ENCODE measurements at regions not wholly inside any gene's neighbourhood (a gene's known extent, or its start where the extent isn't known, plus 50 kb on each side); places are given as distances from the start of the nearest gene placed in this dataset.
A peak's percentile ranks its signal among the peaks of the same experiment; 100 is the strongest.

DNA sequence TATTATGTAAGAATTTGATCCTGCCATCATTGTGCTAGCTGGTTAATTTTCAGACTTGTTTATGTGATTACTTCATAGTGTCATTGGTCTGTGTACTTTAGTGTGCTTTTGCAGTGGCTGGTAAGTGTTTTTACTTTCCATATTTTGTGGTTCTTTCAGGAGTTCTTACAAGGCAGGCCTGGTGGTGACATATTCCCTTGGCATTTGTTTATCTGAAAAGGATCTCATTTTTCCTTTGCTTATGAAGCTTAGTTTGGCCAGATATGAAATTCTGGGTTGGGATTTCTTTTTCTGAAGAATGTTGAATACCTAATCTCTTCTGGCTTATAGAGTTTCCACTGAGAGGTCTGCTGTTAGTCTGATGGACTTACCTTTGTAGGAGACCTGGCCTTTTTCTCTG is 72.8 kb upstream of the MC4R start:
- no peak for DNase-seq (ENCODE audit: low spot score)

DNA sequence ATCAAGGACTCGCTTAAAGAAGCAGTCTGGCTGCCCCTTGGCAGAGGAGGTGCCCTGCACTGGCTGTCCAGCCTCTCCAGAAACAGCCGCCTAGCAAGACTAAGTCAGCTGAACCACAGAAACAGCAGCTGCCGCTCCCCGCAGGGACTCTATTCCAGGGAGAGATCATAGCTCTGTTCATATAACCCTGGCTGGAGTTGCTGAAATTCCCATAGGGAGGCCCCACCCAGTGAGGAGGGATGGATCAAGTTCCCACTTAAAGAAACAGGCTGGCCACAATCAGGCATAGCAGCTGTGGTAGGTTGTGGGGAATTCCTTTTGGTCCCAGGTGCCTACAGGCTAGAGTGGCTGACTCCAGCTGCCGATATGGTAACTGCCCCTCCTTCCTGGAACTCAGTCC is 74.2 kb upstream of the MC4R start:
- no peak for DNase-seq (ENCODE audit: low spot score)

- no peak for DNase-seq (ENCODE audit: low spot score)
Observed at GRCh38 chr18:60448487-60449267, 76.1 kb upstream of the MC4R start.

- DNase-seq (ENCODE audit: low spot score), result no peak
Observed at GRCh38 chr18:60452421-60452820, 79.8 kb upstream of the MC4R start.

DNA sequence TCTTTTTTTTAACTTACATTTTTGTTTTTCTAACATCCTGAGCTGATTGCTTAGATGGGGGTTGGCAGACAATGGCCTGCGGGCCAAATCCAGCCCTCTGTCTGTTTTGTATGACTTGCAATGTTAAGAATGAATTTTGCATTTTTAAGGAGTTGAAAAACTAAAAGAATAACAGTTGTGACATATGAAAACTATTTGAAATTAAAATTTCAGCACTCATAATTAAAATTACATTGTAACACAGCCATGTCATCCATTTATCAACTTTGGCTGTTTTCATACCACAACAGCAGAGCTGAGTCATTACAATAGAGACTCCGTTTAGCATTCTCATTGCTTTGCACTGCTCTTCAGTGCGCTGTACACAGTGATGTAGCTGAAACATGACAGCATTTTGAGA is 94.1 kb upstream of the MC4R start:
- no peak for DNase-seq (ENCODE audit: low spot score)

- no peak for DNase-seq (ENCODE audit: low spot score)
Observed at GRCh38 chr18:60469387-60470100, 97.0 kb upstream of the MC4R start.

GRCh38 chr18:60471652-60472051 is 99.1 kb upstream of the MC4R start:
- DNase-seq (ENCODE audit: low spot score), result no peak

DNA sequence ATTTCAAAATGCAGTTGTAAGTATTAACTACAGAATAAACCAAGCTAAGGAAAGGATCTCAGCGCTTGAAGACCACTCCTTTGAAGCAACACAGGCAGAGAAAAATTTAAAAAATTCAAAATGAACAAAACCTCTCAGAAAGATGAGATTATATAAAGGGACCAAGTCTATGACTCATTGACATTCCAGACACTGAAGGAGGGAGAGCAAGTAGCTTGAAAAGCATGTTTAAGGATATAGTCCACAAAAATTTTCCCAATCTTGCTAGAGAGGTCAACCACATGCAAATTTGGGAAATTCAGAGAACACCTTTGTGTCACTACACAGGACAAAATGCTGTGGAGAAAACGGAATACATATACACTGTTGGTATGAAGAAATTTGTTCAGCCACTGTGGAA is 112.6 kb upstream of the MC4R start:
- no peak for DNase-seq (ENCODE audit: low spot score)

DNA sequence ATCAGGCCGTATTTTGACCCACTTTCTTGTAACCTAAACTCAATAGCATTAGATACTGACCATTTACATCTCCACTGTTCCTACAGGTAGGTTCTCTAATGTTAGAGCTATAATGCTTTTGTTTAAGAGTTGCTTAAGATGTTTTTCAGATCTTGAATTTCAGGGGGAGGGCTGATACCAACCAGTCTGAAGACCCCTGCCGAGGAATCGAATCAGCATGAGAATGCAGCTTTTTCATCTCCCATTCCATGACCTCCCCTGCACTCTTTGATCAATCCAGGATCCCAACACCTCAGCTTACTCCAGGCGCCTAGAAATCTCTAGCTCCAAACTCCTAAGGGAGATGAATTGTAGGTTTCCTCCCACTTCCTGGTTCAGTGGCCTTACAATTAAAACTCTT is 120.5 kb upstream of the MC4R start:
- no peak for DNase-seq (ENCODE audit: low spot score)

DNA sequence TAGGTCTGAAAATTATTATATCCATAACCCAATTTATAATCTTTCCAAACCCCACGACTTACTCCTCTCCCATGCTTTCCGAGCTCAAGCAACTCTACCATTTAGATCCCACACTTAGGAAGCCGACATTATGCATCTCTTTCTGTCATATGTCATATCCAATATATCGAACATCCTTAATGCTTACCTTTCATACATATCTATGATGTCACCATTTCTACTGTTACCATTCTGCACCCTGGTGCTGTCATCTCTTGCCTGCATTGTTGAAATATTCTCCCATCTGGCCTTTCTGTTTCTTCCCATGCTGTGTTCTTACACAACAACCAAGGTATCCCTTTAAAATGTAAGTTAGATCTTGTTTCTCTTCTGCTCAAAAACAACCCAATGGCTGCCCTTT is 127.1 kb upstream of the MC4R start:
- DNase-seq (ENCODE audit: low spot score), result no peak

GRCh38 chr18:60500960-60501359 is 128.4 kb upstream of the MC4R start:
- DNase-seq (ENCODE audit: low spot score), result no peak

DNA sequence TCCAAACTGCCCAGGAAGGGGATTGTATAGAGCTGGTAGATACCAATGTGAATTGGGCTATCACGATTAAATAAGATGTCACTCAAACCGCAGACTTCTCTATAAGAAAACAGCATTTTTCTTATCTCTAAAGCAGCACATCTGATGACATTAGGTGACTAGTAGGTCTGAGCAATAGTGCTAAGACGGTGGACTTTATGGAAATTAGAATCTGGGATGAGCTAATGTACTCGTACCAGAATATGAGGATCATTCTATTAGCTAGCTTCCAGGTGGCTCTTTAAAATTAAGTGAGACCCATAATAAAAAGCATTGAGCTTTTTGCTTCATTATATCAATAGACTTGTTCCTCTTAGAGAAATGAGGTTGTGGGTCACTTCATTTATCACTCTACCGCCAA is 130.0 kb upstream of the MC4R start:
- DNase-seq (ENCODE audit: low spot score), result no peak

DNA sequence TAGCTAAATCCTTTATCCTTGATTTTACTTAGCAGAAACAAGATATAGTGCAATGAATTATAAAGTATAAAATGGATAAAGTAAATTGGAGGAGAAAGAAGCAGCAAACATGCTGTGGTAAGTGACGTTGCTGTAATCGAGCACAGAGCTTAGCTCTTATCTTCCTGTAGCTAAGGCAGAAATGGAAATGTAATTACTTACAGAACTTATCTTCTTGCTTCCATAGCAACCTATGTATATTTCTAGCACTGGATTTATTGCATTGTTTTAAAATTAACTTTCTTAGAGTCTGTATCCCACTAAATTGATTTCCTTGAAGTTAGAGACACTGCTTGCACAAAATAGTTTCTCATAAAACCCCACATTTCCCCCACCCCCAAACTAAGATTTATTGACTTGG is 130.6 kb upstream of the MC4R start:
- DNase-seq (ENCODE audit: low spot score), result no peak

GRCh38 chr18:60506190-60506589 is 133.6 kb upstream of the MC4R start:
- DNase-seq (ENCODE audit: low spot score), result no peak

DNA sequence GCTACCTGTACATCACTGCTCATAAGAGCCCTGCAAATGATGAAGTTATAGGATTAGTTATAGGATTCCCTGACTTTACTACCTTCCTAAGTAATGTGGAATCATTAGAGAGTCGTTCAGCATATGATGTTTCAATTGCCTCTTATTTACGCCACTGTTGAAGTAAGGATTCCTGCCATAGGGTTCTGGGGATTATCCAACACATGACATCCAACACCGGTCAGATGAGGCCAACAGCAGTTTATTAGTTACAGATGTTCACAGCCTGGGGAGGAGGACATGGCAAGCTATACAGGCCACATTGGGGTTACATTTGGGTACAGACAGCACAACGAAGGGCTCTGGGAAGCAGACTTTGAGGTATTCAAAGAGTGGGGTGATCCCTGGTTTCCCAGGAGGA is 134.1 kb upstream of the MC4R start:
- DNase-seq (ENCODE audit: low spot score), result no peak

DNA sequence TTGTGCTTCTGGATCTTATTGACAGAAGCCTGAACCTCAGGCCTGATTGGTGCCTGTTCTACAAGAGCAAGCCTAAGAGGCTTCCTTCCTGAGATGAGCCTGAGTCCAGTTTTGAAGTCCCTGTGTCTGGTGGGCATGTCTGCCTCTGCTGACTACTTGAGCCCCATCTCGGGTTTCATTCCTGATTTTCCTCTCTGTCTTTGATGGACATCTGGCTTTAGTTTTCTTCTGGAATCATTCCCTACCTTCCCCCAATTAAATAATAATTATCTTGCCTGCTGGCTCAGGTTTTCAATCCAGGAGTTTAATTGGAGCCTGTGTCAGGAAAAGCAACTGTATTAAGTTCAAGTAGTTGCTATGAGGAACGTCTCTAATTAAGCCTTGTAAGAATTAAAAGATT is 135.5 kb upstream of the MC4R start:
- no peak for DNase-seq (ENCODE audit: low spot score)

DNA sequence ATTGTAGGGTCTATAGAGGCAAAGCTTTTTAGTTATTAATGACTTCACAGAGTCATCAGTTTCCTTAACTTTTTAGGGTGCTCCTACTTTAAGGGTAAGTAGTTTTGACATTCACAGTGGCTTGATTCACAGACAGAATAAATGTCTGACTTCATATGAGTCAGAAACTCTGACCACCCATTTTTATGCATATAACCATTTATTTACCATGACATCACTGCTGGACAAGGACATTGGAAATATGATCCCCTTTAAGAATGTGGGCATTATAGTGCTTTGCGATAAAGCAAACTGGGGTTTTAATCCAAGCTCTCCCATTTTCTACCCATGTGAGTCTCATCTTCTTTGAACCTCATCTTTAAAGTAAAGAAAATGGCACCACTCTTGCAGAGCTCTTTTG is 162.0 kb upstream of the MC4R start:
- no peak for DNase-seq (ENCODE audit: low spot score)

DNA sequence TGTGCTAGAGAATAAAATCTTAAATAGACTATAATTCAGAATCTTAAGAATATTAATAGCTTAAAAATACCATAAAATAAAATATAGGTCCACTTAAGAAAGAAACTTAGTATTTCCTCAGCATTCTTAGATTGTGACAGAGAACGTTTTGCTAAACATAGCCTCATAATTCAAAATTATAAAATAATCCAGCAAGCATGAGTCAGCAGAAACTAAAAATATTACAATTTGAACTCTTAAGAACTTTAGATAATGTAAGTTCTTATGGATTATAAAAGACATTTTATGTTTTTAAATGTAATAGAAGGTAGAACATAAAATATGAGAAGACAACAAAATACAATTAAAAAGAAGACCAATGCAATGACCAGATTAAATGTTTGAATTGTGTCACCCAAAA is 164.5 kb upstream of the MC4R start:
- no peak for DNase-seq (ENCODE audit: low spot score)

DNA sequence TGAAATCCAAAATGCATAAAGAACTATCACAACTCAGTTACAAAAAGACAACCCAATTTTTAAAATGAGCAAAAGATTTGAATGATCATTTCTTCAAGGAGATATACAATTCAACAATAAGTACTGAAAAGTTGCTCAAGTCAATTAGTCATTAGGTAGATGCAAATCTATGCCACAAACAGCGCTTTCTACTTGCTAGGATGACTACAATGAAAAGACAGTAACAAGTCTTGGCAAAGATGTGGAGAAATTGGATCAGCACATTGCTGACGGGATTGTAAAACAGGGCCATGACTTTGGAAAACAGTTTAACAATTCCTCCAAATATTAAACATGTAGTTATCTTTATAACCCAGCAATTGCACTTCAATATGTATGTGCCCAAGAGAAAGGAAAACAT is 166.3 kb upstream of the MC4R start:
- no peak for DNase-seq (ENCODE audit: low spot score)

- no peak for DNase-seq (ENCODE audit: low spot score)
Observed at GRCh38 chr18:60541661-60542060, 169.1 kb upstream of the MC4R start.

DNA sequence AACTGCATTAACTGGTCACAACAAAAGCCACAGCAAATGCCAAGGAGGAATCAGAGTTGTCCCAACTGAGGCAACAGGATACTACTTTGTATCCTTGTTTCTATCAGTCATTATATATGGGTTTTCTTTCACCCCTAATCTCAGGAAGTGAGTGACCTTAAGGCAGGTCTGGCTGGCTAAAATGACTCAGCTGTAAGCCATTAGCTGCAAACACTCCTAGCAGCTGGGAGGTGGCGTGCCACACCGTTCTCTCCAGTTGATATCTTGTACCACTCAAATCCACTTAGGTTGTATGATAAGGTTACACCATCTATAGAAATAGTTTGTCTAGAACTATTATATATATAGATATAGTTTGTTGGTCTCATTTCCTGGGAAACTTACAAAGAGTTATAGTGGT is 171.1 kb upstream of the MC4R start:
- DNase-seq (ENCODE audit: low spot score), result no peak

- peak; percentile 4 for DNase-seq (ENCODE audit: low spot score)
Observed at GRCh38 chr18:60549338-60549960, 176.9 kb upstream of the MC4R start.

DNA sequence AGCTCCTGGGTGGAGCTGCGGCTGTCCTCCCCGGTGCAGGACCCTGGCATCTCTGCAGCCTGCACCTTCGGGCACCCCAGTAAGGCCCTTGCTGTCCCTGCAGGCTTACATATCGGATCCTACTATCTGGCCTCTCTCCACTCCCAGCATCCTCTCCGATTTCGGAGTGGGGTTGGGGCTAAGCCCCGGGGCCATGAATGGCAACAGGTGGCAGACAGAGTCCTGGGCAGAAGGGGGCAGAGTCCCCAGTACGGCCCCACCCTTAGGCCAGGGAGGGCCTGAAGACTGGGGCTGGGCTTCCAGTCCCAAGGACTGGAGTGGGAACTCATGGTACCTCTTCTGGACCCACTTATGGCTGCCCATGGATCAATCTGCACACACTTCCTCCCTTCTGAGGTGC is 180.4 kb upstream of the MC4R start:
- DNase-seq (ENCODE audit: low spot score), result no peak

All from germinal center (tissue), 1 donor.